SK-N-SH (cell line): ENCODE measurements at regions not wholly inside any gene's neighbourhood (a gene's known extent, or its start where the extent isn't known, plus 50 kb on each side); places are given as distances from the start of the nearest gene placed in this dataset.

Source experiments
- CHD2 ChIP-seq: fragments of 150-350 bp; IDR thresholded peaks from 2 replicates; pipeline ENCODE4 v1.6.1; 2018; ENCODE audit warnings: low read length; ENCODE audit not compliant: partially characterized antibody
- CTCF ChIP-seq: fragments of 200-600 bp; sonication (generic); IDR thresholded peaks from 2 replicates; pipeline ENCODE4 v1.6.1; 2017; ENCODE audit warnings: antibody characterized with exemption, mild to moderate bottlenecking, moderate library complexity
- ELF1 ChIP-seq: IDR thresholded peaks from 2 replicates; pipeline ENCODE4 v1.4.0; 2012
- EZH2phosphoT487 ChIP-seq: fragments of 200-600 bp; sonication (generic); IDR thresholded peaks from 2 replicates; pipeline ENCODE4 v1.6.1; 2017; ENCODE audit warnings: low read depth, mixed run types, mild to moderate bottlenecking, antibody characterized with exemption, moderate library complexity, borderline replicate concordance
- MEF2A ChIP-seq: IDR thresholded peaks from 2 replicates; pipeline ENCODE4 v1.4.0; 2012; ENCODE audit warnings: low read depth, borderline replicate concordance
- MXI1 ChIP-seq: IDR thresholded peaks from 2 replicates; pipeline ENCODE4 v1.6.1; 2012; ENCODE audit warnings: mild to moderate bottlenecking, low read depth, low read length, improper control_type of control experiment
- POLR2AphosphoS5 ChIP-seq: IDR thresholded peaks from 2 replicates; pipeline ENCODE4 v1.6.1; 2012; ENCODE audit warnings: low read depth, low read length
- RAD21 ChIP-seq: IDR thresholded peaks from 2 replicates; pipeline ENCODE4 v1.6.1; 2012; ENCODE audit warnings: mild to moderate bottlenecking, low read length
- REST ChIP-seq: IDR thresholded peaks from 2 replicates; pipeline ENCODE4 v1.6.1; 2012; ENCODE audit warnings: mild to moderate bottlenecking, low read depth, low read length, moderate library complexity
- SIN3A ChIP-seq: IDR thresholded peaks from 2 replicates; pipeline ENCODE4 v1.6.1; 2012; ENCODE audit warnings: low read depth, mild to moderate bottlenecking, low read length, moderate library complexity, borderline replicate concordance
- TCF12 ChIP-seq: IDR thresholded peaks from 2 replicates; pipeline ENCODE4 v1.4.0; 2012
- TF ChIP-seq, protein P1 (sequence below): IDR thresholded peaks from 2 replicates; pipeline ENCODE4 v1.4.0; 2012; ENCODE audit warnings: low read depth, borderline replicate concordance
- TF ChIP-seq, protein P2 (sequence below): IDR thresholded peaks from 2 replicates; pipeline ENCODE4 v1.4.0; 2012; ENCODE audit warnings: low read depth

- TF ChIP-seq, protein P1, sequence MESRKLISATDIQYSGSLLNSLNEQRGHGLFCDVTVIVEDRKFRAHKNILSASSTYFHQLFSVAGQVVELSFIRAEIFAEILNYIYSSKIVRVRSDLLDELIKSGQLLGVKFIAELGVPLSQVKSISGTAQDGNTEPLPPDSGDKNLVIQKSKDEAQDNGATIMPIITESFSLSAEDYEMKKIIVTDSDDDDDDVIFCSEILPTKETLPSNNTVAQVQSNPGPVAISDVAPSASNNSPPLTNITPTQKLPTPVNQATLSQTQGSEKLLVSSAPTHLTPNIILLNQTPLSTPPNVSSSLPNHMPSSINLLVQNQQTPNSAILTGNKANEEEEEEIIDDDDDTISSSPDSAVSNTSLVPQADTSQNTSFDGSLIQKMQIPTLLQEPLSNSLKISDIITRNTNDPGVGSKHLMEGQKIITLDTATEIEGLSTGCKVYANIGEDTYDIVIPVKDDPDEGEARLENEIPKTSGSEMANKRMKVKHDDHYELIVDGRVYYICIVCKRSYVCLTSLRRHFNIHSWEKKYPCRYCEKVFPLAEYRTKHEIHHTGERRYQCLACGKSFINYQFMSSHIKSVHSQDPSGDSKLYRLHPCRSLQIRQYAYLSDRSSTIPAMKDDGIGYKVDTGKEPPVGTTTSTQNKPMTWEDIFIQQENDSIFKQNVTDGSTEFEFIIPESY, result no peak
- TF ChIP-seq CTCF, result no peak
- TF ChIP-seq EZH2phosphoT487, result no peak
- TF ChIP-seq SIN3A, result no peak
- no peak for TF ChIP-seq POLR2AphosphoS5
- TF ChIP-seq MEF2A, result no peak
- TF ChIP-seq ELF1, result no peak
- TF ChIP-seq CHD2, result no peak
- no peak for TF ChIP-seq TCF12
- no peak for TF ChIP-seq REST
- TF ChIP-seq, protein P2, sequence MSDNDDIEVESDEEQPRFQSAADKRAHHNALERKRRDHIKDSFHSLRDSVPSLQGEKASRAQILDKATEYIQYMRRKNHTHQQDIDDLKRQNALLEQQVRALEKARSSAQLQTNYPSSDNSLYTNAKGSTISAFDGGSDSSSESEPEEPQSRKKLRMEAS, result no peak
- no peak for TF ChIP-seq RAD21
- no peak for TF ChIP-seq MXI1
Observed at GRCh38 chr5:12695651-12696050, 791.4 kb upstream of the CTNND2 start.
